NCI-H526 treated with DMSO at 0.1 percent for 48 hours (cell line): ENCODE measurements at regions not wholly inside any gene's neighbourhood (a gene's known extent, or its start where the extent isn't known, plus 50 kb on each side); places are given as distances from the start of the nearest gene placed in this dataset.
"Not testable (repeated sequence)": the region's sequence is repeated elsewhere in the genome, so short reads cannot be mapped to it uniquely, and the experiment has no call there.

Experiments
- DNase-seq: peaks from one replicate; lab custom pipeline; 2025; lab: John Stamatoyannopoulos, UW

GRCh38 chr4:114249561-114249960 lies 270.1 kb upstream of the ARSJ start:
- DNase-seq: no peak

GRCh38 chr4:114249976-114250375 lies 270.5 kb upstream of the ARSJ start:
- no peak for DNase-seq

- no peak for DNase-seq
These were observed 271.0 kb upstream of the ARSJ start for GRCh38 chr4:114250439-114250891.

GRCh38 chr4:114251020-114251419 lies 271.6 kb upstream of the ARSJ start:
- DNase-seq: no peak

- DNase-seq: no peak
These were observed 273.1 kb upstream of the ARSJ start for GRCh38 chr4:114252499-114252898.

- no peak for DNase-seq
These were observed 278.1 kb upstream of the ARSJ start for GRCh38 chr4:114257501-114257900.

GRCh38 chr4:114262421-114262820 lies 283.0 kb upstream of the ARSJ start:
- DNase-seq: not testable (repeated sequence)

- no peak for DNase-seq
These were observed 283.8 kb upstream of the ARSJ start for GRCh38 chr4:114263233-114263632.

- DNase-seq: no peak
These were observed 285.0 kb upstream of the ARSJ start for GRCh38 chr4:114264452-114264851.

- DNase-seq: no peak
These were observed 285.4 kb upstream of the ARSJ start for GRCh38 chr4:114264877-114265291.

- no peak for DNase-seq
These were observed 285.9 kb upstream of the ARSJ start for GRCh38 chr4:114265342-114265741.

GRCh38 chr4:114267976-114268375 lies 288.5 kb upstream of the ARSJ start:
- no peak for DNase-seq

GRCh38 chr4:114271031-114271430 lies 291.6 kb upstream of the ARSJ start:
- no peak for DNase-seq

GRCh38 chr4:114272226-114272625 lies 292.8 kb upstream of the ARSJ start:
- DNase-seq: no peak

- DNase-seq: no peak
These were observed 293.8 kb upstream of the ARSJ start for GRCh38 chr4:114273238-114273637.

GRCh38 chr4:114277690-114278089 lies 298.2 kb upstream of the ARSJ start:
- DNase-seq: no peak

- DNase-seq: no peak
These were observed 299.6 kb upstream of the ARSJ start for GRCh38 chr4:114279066-114279465.

GRCh38 chr4:114279711-114280110 lies 300.3 kb upstream of the ARSJ start:
- DNase-seq: no peak

GRCh38 chr4:114280645-114281044 lies 301.2 kb upstream of the ARSJ start:
- no peak for DNase-seq

GRCh38 chr4:114281164-114281960 lies 301.9 kb upstream of the ARSJ start:
- DNase-seq: no peak

- DNase-seq: no peak
These were observed 303.5 kb upstream of the ARSJ start for GRCh38 chr4:114282937-114283336.

GRCh38 chr4:114284629-114285028 lies 305.2 kb upstream of the ARSJ start:
- DNase-seq: no peak

GRCh38 chr4:114286262-114286810 lies 306.9 kb upstream of the ARSJ start:
- no peak for DNase-seq
